ENCODE measurements at regions not wholly inside any gene's neighbourhood (a gene's known extent, or its start where the extent isn't known, plus 50 kb on each side); places are given as distances from the start of the nearest gene placed in this dataset.

DNA sequence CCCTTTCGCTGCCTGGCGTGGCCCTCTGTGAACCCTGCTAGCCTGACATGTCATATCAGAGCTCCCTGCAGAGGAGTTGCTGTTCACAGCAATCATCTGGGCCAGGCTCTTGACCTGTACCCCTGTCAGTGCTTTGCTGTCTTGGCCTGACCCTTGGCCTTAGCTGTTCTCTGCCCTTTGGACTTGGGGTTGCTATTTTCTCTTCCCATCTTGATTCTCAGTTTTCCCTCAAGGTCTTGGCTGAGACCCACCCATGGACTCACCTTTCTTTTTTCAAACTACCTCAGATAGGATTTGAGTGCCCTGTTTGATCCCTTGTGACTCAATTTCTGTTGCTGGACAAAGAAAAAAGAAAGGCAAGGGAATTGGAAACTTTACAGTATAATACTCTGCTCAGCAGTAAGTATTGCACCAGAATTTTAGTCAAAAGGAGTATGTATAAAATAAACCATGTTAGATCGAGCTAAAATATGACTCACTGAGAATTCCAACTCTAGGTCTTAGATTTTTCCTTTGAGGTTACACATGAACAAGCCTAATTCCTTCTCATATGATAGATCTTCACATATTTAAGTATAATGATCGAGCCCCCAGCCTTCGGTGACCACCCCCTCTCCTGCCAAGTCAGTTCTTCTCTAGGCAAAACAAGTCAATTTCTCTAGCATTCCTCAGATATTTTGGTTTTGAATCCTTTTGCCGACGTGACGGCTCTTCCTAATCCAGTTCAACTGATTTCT, 110.5 kb downstream of the NGF start:
- H3K4me1 ChIP-seq (ENCODE audit: control insufficient read depth in 2 of 2, insufficient read depth in 1 of 2, low read depth in 1 of 2, low read length in 2 of 2), result peaks cover 0 to 2% of the 10 kb centered on the region in 2 donors
- H3K14ac ChIP-seq (ENCODE audit: low read length), result no peak overlapping the region
- no peak overlapping the region for H3K4ac ChIP-seq (ENCODE audit: low read length)
- no peak overlapping the region for H3K23ac ChIP-seq (ENCODE audit: low read depth, low read length, poor library complexity)
- H3K27ac ChIP-seq (replicated peaks; ENCODE audit: low read length), result no peak overlapping the region
- no peak overlapping the region for H2BK5ac ChIP-seq (ENCODE audit: low read length)
- no CpG with 5 or more reads among the region's 8 CpGs for WGBS, 2 donors (ENCODE audit: extremely low coverage in 2 of 2, insufficient read length in 2 of 2, insufficient replicate concordance in 1 of 2)
- H4K8ac ChIP-seq (ENCODE audit: low read depth, low read length), result no peak overlapping the region
- no peaks in the 10 kb centered on the region for H3K36me3 ChIP-seq (replicated peaks in 1 of 2; ENCODE audit: control insufficient read depth in 2 of 2, insufficient read depth in 2 of 2, low read length in 2 of 2)
- no peak overlapping the region for H3K4me2 ChIP-seq (ENCODE audit: insufficient read depth, low read length, poor library complexity, severe bottlenecking)
- H3K27me3 ChIP-seq (ENCODE audit: control insufficient read depth in 3 of 3, insufficient read depth in 3 of 3, low read depth in 1 of 3, low read length in 3 of 3), result no peaks in the 10 kb centered on the region
- H3K79me1 ChIP-seq (ENCODE audit: low read depth, low read length), result no peaks in the 10 kb centered on the region
- no peak overlapping the region for H3K4me3 ChIP-seq (ENCODE audit: low read length in 2 of 2)
- no peak overlapping the region for H3K9ac ChIP-seq (ENCODE audit: low read depth, low read length, poor library complexity)
- no peak overlapping the region for H2BK15ac ChIP-seq (ENCODE audit: low read length)
- H2BK12ac ChIP-seq (ENCODE audit: low read length), result no peak overlapping the region
- no peak overlapping the region for H4K91ac ChIP-seq (ENCODE audit: low read depth, low read length, poor library complexity)
- H2AFZ ChIP-seq (ENCODE audit: low read length), result no peak overlapping the region
- no peaks in the 10 kb centered on the region for H3K9me3 ChIP-seq (replicated peaks in 1 of 2; ENCODE audit: control insufficient read depth in 2 of 2, insufficient read depth in 1 of 2, low read depth in 1 of 2, low read length in 2 of 2)
- no peak overlapping the region for H2AK5ac ChIP-seq (ENCODE audit: low read depth, low read length)
- DNase-seq (ENCODE audit: low spot score), result no peak
- no peak overlapping the region for H3K18ac ChIP-seq (ENCODE audit: low read length)
- H2BK120ac ChIP-seq (ENCODE audit: low read depth, low read length), result no peak overlapping the region

DNA sequence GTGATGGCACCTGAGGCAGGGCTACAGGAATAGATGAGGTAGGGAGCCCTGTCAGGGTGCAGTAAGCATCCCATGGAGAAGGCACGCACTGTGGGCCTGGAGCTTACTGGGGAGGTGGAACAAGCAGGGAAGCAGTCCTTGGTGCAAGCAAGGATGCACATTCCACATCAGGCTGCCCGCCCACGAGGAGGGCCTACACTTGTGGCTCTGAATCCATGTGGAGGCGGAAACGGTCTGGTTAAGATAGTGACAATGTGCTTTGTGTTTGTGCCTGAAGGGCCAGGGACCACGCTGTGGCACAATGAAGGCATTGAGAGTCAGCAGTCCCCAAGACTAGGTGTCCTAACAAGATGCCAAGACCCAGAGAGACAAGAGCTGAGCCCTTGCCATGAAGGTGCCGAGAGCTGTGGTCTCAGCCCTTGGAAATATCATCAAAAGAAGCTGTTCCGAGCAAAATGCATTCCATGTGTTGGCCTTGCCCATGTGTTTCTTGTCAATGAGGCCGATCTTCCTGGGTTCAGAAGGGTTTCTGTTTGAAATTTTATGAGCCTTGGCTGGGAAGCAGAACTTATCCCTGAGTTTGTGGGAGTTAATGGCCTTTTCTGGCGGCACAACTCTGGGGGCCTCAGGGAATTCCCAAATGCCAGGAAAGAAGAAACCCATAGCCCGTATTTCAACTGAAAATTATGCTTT, 111.9 kb downstream of the NGF start:
- Histone ChIP-seq H3K27ac (replicated peaks; ENCODE audit: low read length) (no peak overlapping the region), H2BK15ac (ENCODE audit: low read length) (no peak overlapping the region), H3K4ac (ENCODE audit: low read length) (no peak overlapping the region), H3K79me1 (ENCODE audit: low read depth, low read length) (no peaks in the 10 kb centered on the region), H2BK120ac (ENCODE audit: low read depth, low read length) (no peak overlapping the region), H4K8ac (ENCODE audit: low read depth, low read length) (no peak overlapping the region), H3K14ac (ENCODE audit: low read length) (peak overlapping the region; percentile 58), H2AK5ac (ENCODE audit: low read depth, low read length) (peak overlapping the region; percentile 14), H3K18ac (ENCODE audit: low read length) (peak overlapping the region; percentile 53), H2BK5ac (ENCODE audit: low read length) (no peak overlapping the region), H2BK12ac (ENCODE audit: low read length) (peak overlapping the region; percentile 17), H3K9ac (ENCODE audit: low read depth, low read length, poor library complexity) (no peak overlapping the region), H2AFZ (ENCODE audit: low read length) (no peak overlapping the region), H3K4me2 (ENCODE audit: insufficient read depth, low read length, poor library complexity, severe bottlenecking) (no peak overlapping the region), H3K36me3 (replicated peaks in 1 of 2; ENCODE audit: control insufficient read depth in 2 of 2, insufficient read depth in 2 of 2, low read length in 2 of 2) (no peaks in the 10 kb centered on the region), H3K4me1 (ENCODE audit: control insufficient read depth in 2 of 2, insufficient read depth in 1 of 2, low read depth in 1 of 2, low read length in 2 of 2) (peaks cover 0 to 2% of the 10 kb centered on the region in 2 donors), H3K27me3 (ENCODE audit: control insufficient read depth in 3 of 3, insufficient read depth in 3 of 3, low read depth in 1 of 3, low read length in 3 of 3) (no peaks in the 10 kb centered on the region), H4K91ac (ENCODE audit: low read depth, low read length, poor library complexity) (no peak overlapping the region), H3K9me3 (replicated peaks in 1 of 2; ENCODE audit: control insufficient read depth in 2 of 2, insufficient read depth in 1 of 2, low read depth in 1 of 2, low read length in 2 of 2) (no peaks in the 10 kb centered on the region), H3K4me3 (ENCODE audit: low read length in 2 of 2) (peak overlapping the region in 1 of 2 donors; percentile 11), H3K23ac (ENCODE audit: low read depth, low read length, poor library complexity) (no peak overlapping the region)
- no CpG with 5 or more reads among the region's 11 CpGs for WGBS, 2 donors (ENCODE audit: extremely low coverage in 2 of 2, insufficient read length in 2 of 2, insufficient replicate concordance in 1 of 2)
- DNase-seq (ENCODE audit: low spot score), result no peak

DNA sequence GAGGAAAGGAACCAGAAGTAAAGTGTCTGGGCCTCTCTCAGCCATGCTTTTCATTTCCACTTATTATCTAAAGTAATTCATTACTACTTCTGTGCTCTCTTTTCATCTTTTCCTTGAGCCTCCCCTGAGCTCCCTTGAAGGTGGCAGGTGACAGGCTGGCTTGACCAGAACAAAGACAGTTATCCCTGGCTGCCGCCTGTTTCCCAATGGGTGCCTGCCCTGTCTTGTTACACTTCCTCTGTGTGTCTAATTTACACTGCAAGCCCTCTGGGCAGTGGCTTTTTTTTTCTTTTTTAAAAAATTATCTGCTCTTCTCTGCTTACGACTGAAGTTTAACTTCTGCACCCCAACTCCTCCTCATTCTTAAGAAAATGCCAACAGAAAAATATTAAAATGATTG, 113.4 kb downstream of the NGF start:
- no peaks in the 10 kb centered on the region for H3K79me1 ChIP-seq (ENCODE audit: low read depth, low read length)
- no peak overlapping the region for H2BK120ac ChIP-seq (ENCODE audit: low read depth, low read length)
- no peak overlapping the region for H3K4ac ChIP-seq (ENCODE audit: low read length)
- H3K27me3 ChIP-seq (ENCODE audit: control insufficient read depth in 3 of 3, insufficient read depth in 3 of 3, low read depth in 1 of 3, low read length in 3 of 3), result no peaks in the 10 kb centered on the region
- no peak overlapping the region for H2AK5ac ChIP-seq (ENCODE audit: low read depth, low read length)
- no peak overlapping the region for H3K4me3 ChIP-seq (ENCODE audit: low read length in 2 of 2)
- no peak for DNase-seq (ENCODE audit: low spot score)
- H2BK12ac ChIP-seq (ENCODE audit: low read length), result no peak overlapping the region
- no peak overlapping the region for H3K9ac ChIP-seq (ENCODE audit: low read depth, low read length, poor library complexity)
- no CpG with 5 or more reads among the region's 2 CpGs for WGBS, 2 donors (ENCODE audit: extremely low coverage in 2 of 2, insufficient read length in 2 of 2, insufficient replicate concordance in 1 of 2)
- no peak overlapping the region for H3K27ac ChIP-seq (replicated peaks; ENCODE audit: low read length)
- H4K91ac ChIP-seq (ENCODE audit: low read depth, low read length, poor library complexity), result no peak overlapping the region
- no peak overlapping the region for H4K8ac ChIP-seq (ENCODE audit: low read depth, low read length)
- no peak overlapping the region for H2BK5ac ChIP-seq (ENCODE audit: low read length)
- H2AFZ ChIP-seq (ENCODE audit: low read length), result no peak overlapping the region
- no peak overlapping the region for H3K18ac ChIP-seq (ENCODE audit: low read length)
- no peak overlapping the region for H3K23ac ChIP-seq (ENCODE audit: low read depth, low read length, poor library complexity)
- no peaks in the 10 kb centered on the region for H3K9me3 ChIP-seq (replicated peaks in 1 of 2; ENCODE audit: control insufficient read depth in 2 of 2, insufficient read depth in 1 of 2, low read depth in 1 of 2, low read length in 2 of 2)
- H3K4me2 ChIP-seq (ENCODE audit: insufficient read depth, low read length, poor library complexity, severe bottlenecking), result no peak overlapping the region
- no peak overlapping the region for H2BK15ac ChIP-seq (ENCODE audit: low read length)
- H3K4me1 ChIP-seq (ENCODE audit: control insufficient read depth in 2 of 2, insufficient read depth in 1 of 2, low read depth in 1 of 2, low read length in 2 of 2), result peaks cover 0 to 8% of the 10 kb centered on the region in 2 donors
- no peak overlapping the region for H3K14ac ChIP-seq (ENCODE audit: low read length)
- H3K36me3 ChIP-seq (replicated peaks in 1 of 2; ENCODE audit: control insufficient read depth in 2 of 2, insufficient read depth in 2 of 2, low read length in 2 of 2), result no peaks in the 10 kb centered on the region

DNA sequence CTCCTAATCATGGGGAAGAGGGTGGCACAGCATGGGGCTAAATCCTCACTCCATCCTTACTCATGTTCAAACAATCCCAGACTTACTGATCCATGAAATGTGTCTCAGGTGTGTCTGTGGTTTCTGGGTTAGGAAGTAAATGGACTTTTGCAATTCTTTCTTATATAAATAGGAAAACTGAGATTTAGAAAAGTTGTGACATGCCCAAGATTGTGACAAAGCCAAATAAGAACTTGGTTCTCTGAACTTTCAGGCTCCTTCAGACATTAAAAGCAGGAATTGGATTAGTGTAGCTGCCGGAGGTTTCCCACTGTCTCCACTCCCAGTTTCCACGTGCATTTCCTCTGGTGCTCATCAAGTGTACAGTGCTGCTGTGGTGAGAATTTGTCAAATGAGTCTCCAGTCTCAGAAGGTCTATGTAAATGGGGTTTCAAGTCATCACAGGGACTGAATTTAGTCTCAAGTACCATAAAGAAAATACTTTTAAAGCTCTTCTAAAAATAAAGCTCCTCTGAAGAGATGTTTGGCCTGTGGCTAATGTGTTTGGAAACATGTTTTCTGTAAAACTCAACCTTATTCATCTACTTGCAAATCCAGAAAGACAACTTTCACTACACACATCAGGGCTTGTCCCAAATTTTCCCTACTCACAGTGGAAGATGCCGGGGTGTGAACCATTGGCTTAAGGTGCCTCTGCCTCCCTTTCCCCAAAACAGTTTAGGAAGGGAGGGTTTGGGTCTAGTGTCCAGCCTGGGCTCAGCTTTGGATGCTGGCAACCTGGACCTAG, 115.2 kb downstream of the NGF start:
- Histone ChIP-seq H3K4me2 (ENCODE audit: insufficient read depth, low read length, poor library complexity, severe bottlenecking) (no peak overlapping the region), H2BK15ac (ENCODE audit: low read length) (no peak overlapping the region), H3K9ac (ENCODE audit: low read depth, low read length, poor library complexity) (no peak overlapping the region), H4K8ac (ENCODE audit: low read depth, low read length) (no peak overlapping the region), H3K27me3 (ENCODE audit: control insufficient read depth in 3 of 3, insufficient read depth in 3 of 3, low read depth in 1 of 3, low read length in 3 of 3) (no peaks in the 10 kb centered on the region), H3K27ac (replicated peaks; ENCODE audit: low read length) (no peak overlapping the region), H2BK5ac (ENCODE audit: low read length) (no peak overlapping the region), H2BK12ac (ENCODE audit: low read length) (no peak overlapping the region), H2BK120ac (ENCODE audit: low read depth, low read length) (no peak overlapping the region), H4K91ac (ENCODE audit: low read depth, low read length, poor library complexity) (no peak overlapping the region), H3K79me1 (ENCODE audit: low read depth, low read length) (no peaks in the 10 kb centered on the region), H3K36me3 (replicated peaks in 1 of 2; ENCODE audit: control insufficient read depth in 2 of 2, insufficient read depth in 2 of 2, low read length in 2 of 2) (no peaks in the 10 kb centered on the region), H3K23ac (ENCODE audit: low read depth, low read length, poor library complexity) (no peak overlapping the region), H2AFZ (ENCODE audit: low read length) (no peak overlapping the region), H3K18ac (ENCODE audit: low read length) (no peak overlapping the region), H3K4ac (ENCODE audit: low read length) (no peak overlapping the region), H3K9me3 (replicated peaks in 1 of 2; ENCODE audit: control insufficient read depth in 2 of 2, insufficient read depth in 1 of 2, low read depth in 1 of 2, low read length in 2 of 2) (no peaks in the 10 kb centered on the region), H3K4me3 (ENCODE audit: low read length in 2 of 2) (no peak overlapping the region), H3K4me1 (ENCODE audit: control insufficient read depth in 2 of 2, insufficient read depth in 1 of 2, low read depth in 1 of 2, low read length in 2 of 2) (peaks cover 0 to 8% of the 10 kb centered on the region in 2 donors), H3K14ac (ENCODE audit: low read length) (no peak overlapping the region), H2AK5ac (ENCODE audit: low read depth, low read length) (no peak overlapping the region)
- no peak for DNase-seq (ENCODE audit: low spot score)
- WGBS, 2 donors (ENCODE audit: extremely low coverage in 2 of 2, insufficient read length in 2 of 2, insufficient replicate concordance in 1 of 2), result no CpG with 5 or more reads among the region's 3 CpGs

All from neuronal stem cell (in vitro differentiated cells).